ENCODE measurements at regions not wholly inside any gene's neighbourhood (a gene's known extent, or its start where the extent isn't known, plus 50 kb on each side); places are given as distances from the start of the nearest gene placed in this dataset.

GRCh38 chr2:71756280-71756906 lies 303.0 kb downstream of the DYSF start:
- TF ChIP-seq, protein P1, sequence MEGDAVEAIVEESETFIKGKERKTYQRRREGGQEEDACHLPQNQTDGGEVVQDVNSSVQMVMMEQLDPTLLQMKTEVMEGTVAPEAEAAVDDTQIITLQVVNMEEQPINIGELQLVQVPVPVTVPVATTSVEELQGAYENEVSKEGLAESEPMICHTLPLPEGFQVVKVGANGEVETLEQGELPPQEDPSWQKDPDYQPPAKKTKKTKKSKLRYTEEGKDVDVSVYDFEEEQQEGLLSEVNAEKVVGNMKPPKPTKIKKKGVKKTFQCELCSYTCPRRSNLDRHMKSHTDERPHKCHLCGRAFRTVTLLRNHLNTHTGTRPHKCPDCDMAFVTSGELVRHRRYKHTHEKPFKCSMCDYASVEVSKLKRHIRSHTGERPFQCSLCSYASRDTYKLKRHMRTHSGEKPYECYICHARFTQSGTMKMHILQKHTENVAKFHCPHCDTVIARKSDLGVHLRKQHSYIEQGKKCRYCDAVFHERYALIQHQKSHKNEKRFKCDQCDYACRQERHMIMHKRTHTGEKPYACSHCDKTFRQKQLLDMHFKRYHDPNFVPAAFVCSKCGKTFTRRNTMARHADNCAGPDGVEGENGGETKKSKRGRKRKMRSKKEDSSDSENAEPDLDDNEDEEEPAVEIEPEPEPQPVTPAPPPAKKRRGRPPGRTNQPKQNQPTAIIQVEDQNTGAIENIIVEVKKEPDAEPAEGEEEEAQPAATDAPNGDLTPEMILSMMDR (IDR thresholded peaks at IDR 0.05) = no peak
- TF ChIP-seq POLR2AphosphoS5 (IDR thresholded peaks at IDR 0.05) = no peak
- no peak for TF ChIP-seq POLR2A (IDR thresholded peaks at IDR 0.05)

Data from prostate gland (tissue), 2 donors.